Calu3 (cell line): ENCODE measurements at regions not wholly inside any gene's neighbourhood (a gene's known extent, or its start where the extent isn't known, plus 50 kb on each side); places are given as distances from the start of the nearest gene placed in this dataset.

Experiments
- BruUV-seq: library from RNA; stranded (reverse); fragments of 400-500 nt; replicated peaks from 2 replicates; lab custom pipeline; 2021; lab: Mats Ljungman, UMichigan
- CTCF ChIA-PET: fragments of 300-600 bp; sonication (Branson Sonifier 250); formaldehyde crosslinking; loops from one replicate; lab custom pipeline; 2022; ENCODE audit warnings: antibody characterized with exemption; lab: Charles Lee
- DNase-seq: peaks from one replicate; pipeline ENCODE4 v3.0.0; 2022
- H3K27ac Mint-ChIP-seq: one replicate; pipeline ENCODE4 v1.8.0; 2022; ENCODE audit warnings: mixed read lengths; ENCODE audit not compliant: unreplicated experiment
- H3K27me3 Mint-ChIP-seq: one replicate; pipeline ENCODE4 v1.8.0; 2022; ENCODE audit warnings: mixed read lengths; ENCODE audit not compliant: unreplicated experiment
- H3K36me3 Mint-ChIP-seq: one replicate; pipeline ENCODE4 v1.8.0; 2022; ENCODE audit warnings: mild to moderate bottlenecking, moderate library complexity, mixed read lengths; ENCODE audit not compliant: insufficient read depth, unreplicated experiment
- H3K4me1 Mint-ChIP-seq: one replicate; pipeline ENCODE4 v1.8.0; 2022; ENCODE audit warnings: mild to moderate bottlenecking, low read depth, mixed read lengths; ENCODE audit not compliant: unreplicated experiment
- H3K4me3 Mint-ChIP-seq: one replicate; pipeline ENCODE4 v1.8.0; 2022; ENCODE audit warnings: mild to moderate bottlenecking, low read depth, moderate library complexity, mixed read lengths; ENCODE audit not compliant: unreplicated experiment
- H3K9me3 Mint-ChIP-seq: one replicate; pipeline ENCODE4 v1.8.0; 2022; ENCODE audit warnings: low read depth, mixed read lengths; ENCODE audit not compliant: unreplicated experiment
- intact Hi-C: fragments of 100-400 bp; cut with micrococcal nuclease; formaldehyde crosslinking; loops from one replicate; pipeline ENCODE4 v1.10.0; 2022; ENCODE audit not compliant: unreplicated experiment
- TF ChIP-seq, protein P1 (sequence below): fragments of 200-600 bp; IDR thresholded peaks from one replicate; pipeline ENCODE4 v1.8.0; 2022; ENCODE audit warnings: antibody characterized with exemption; ENCODE audit not compliant: unreplicated experiment

DNA sequence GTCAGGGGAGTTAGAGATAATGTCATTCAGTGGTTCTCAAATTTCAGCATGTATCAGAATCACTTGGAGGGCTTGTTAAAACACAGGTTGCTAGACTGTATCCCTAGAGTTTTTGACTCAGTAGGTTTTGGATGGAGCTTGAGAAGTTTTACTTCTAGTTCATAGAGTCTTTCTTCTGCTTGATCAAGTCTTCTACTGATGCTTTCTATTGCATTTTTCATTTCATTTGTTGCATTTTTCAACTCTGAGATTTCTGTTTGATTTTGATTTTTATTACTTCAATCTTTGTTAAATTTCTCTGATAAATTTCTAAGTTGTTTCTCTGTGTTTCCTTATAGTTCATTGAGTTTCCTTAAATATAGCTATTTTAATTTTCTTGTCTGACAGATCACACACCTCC, 361.4 kb downstream of the RAPGEF2 start:
- Mint-ChIP-seq H3K36me3 (no peaks in the 10 kb centered on the region), H3K27ac (no peak overlapping the region), H3K9me3 (peaks cover 3% of the 10 kb centered on the region), H3K4me3 (no peak overlapping the region), H3K27me3 (no peaks in the 10 kb centered on the region), H3K4me1 (no peaks in the 10 kb centered on the region)
- CTCF ChIA-PET: interaction anchor here (0.7 to 1.0 kb wide), 2 partner anchors 9 to 608 kb away, joined by 3 read pairs; no protein-coding TSS in a partner anchor
- TF ChIP-seq, protein P1, sequence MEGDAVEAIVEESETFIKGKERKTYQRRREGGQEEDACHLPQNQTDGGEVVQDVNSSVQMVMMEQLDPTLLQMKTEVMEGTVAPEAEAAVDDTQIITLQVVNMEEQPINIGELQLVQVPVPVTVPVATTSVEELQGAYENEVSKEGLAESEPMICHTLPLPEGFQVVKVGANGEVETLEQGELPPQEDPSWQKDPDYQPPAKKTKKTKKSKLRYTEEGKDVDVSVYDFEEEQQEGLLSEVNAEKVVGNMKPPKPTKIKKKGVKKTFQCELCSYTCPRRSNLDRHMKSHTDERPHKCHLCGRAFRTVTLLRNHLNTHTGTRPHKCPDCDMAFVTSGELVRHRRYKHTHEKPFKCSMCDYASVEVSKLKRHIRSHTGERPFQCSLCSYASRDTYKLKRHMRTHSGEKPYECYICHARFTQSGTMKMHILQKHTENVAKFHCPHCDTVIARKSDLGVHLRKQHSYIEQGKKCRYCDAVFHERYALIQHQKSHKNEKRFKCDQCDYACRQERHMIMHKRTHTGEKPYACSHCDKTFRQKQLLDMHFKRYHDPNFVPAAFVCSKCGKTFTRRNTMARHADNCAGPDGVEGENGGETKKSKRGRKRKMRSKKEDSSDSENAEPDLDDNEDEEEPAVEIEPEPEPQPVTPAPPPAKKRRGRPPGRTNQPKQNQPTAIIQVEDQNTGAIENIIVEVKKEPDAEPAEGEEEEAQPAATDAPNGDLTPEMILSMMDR: no peak
- BruUV-seq: no TSS peak
- DNase-seq: no peak
- intact Hi-C loops: no loop called here

DNA sequence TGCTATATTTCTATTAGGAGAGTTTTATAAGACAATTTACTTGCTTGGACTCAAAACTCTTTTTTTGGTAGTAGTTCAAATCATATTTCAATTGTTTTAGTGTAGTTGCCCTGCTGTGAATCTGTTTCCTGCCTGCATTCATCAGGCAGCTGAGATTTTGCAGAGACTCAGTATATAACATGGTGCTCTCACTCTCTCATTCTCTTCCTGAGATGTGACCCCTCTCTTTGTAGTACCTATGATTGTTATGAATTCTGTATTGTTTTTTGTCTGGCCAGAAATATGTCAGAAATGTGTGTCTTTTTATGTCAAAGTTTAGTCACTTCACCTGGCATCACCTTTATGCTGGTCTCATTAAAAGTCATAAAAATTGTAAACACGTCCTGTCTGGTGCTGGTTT, 374.0 kb downstream of the RAPGEF2 start:
- H3K9me3 Mint-ChIP-seq: peaks cover 2% of the 10 kb centered on the region
- intact Hi-C loops: no loop called here
- no peaks in the 10 kb centered on the region for H3K36me3 Mint-ChIP-seq
- no peaks in the 10 kb centered on the region for H3K27me3 Mint-ChIP-seq
- H3K27ac Mint-ChIP-seq: no peak overlapping the region
- no peak for DNase-seq
- no TSS peak for BruUV-seq
- no peaks in the 10 kb centered on the region for H3K4me1 Mint-ChIP-seq
- TF ChIP-seq, protein P1: no peak
- CTCF ChIA-PET: no interaction called here
- no peak overlapping the region for H3K4me3 Mint-ChIP-seq

DNA sequence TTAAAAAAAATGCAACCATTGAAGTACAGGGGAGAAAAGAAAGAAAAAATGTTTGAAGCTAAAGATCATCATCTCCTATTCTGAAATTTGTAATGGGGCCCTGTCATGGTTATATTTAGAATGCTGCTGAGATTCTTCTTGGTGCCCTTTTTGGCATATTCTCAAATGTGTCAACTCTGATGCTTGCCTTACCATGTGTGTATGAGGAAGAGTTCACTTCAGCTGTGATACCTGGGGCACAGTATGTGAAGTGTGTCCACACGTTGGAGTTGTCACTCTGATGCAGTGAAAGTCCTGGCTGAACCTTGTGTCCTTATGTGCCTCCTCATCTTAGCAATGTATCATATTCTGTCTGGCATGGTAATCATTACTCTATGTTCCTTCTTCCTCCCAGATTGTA, 377.9 kb downstream of the RAPGEF2 start:
- H3K27ac Mint-ChIP-seq: no peak overlapping the region
- no peaks in the 10 kb centered on the region for H3K27me3 Mint-ChIP-seq
- H3K9me3 Mint-ChIP-seq: no peaks in the 10 kb centered on the region
- BruUV-seq: no TSS peak
- TF ChIP-seq, protein P1: no peak
- no peaks in the 10 kb centered on the region for H3K4me1 Mint-ChIP-seq
- DNase-seq: no peak
- H3K4me3 Mint-ChIP-seq: no peak overlapping the region
- H3K36me3 Mint-ChIP-seq: no peaks in the 10 kb centered on the region
- intact Hi-C loops: no loop called here
- CTCF ChIA-PET: no interaction called here

DNA sequence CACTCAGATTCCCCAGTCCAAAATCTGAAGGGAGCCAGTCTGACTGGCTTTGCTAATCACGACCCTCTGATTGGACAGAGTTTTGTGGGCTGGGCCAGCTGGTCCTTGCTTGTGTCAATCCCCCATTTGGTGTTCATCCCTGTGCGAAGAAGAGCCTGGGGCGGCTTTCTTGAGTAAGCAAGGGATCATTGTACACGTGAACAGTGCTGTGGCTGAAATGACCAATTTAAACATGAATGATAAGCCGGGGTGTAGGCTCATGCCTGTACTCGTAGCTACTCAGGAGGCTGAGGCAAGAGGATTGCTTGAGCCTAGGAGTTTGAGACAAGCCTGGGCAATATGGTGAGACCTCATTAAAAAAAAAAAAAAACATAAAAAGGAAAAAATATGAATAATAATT, 379.1 kb downstream of the RAPGEF2 start:
- no peaks in the 10 kb centered on the region for H3K27me3 Mint-ChIP-seq
- no peaks in the 10 kb centered on the region for H3K9me3 Mint-ChIP-seq
- TF ChIP-seq, protein P1: no peak
- no TSS peak for BruUV-seq
- H3K4me3 Mint-ChIP-seq: no peak overlapping the region
- CTCF ChIA-PET: no interaction called here
- H3K36me3 Mint-ChIP-seq: no peaks in the 10 kb centered on the region
- no peak overlapping the region for H3K27ac Mint-ChIP-seq
- no peaks in the 10 kb centered on the region for H3K4me1 Mint-ChIP-seq
- intact Hi-C loops: no loop called here
- DNase-seq: no peak
